ENCODE measurements at regions not wholly inside any gene's neighbourhood (a gene's known extent, or its start where the extent isn't known, plus 50 kb on each side); places are given as distances from the start of the nearest gene placed in this dataset.

DNA sequence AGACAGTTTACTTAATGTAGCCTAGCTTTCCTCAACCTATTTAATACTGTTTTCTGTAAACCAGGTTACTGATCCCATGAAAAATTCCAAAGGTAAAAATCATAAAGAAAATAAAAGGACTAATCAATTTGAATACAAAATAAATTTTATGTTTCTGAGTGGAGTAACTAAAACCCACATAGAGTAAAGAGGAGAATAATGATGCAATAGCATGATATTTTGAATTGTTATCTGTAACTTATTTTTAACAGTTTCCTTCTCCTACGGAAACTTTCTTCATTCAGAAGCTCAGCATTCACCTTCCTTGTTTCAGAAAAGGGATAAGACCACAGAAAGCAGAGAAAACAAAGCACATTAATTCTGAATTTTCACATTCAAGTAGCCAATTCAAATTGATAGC, 320.6 kb upstream of the NUDT12 start:
- DNase-seq (no peak), ATAC-seq (no peak)
- Histone ChIP-seq H3K27me3 (no peaks in the 10 kb centered on the region), H3K4me3 (no peak overlapping the region), H3K9me3 (no peaks in the 10 kb centered on the region), H3K4me1 (no peaks in the 10 kb centered on the region), H3K27ac (no peak overlapping the region), H3K36me3 (no peaks in the 10 kb centered on the region)
- in situ Hi-C loops (cut with MboI; ENCODE audit: low sequenced_read_pairs in 4 of 4), result no loop called here
- no peak for TF ChIP-seq CTCF (IDR thresholded peaks at IDR 0.05 in 4 of 5, conservative IDR thresholded peaks at IDR 0.05 in 1 of 5)
- no peak for TF ChIP-seq POLR2A (IDR thresholded peaks at IDR 0.05)
- intact Hi-C loops (cut with DNase I; ENCODE audit: low total_unique reads), result no loop called here

- no peak overlapping the region for H3K27ac ChIP-seq
- no peak overlapping the region for H3K4me3 ChIP-seq
- ATAC-seq (no peak), DNase-seq (no peak)
- no peaks in the 10 kb centered on the region for H3K27me3 ChIP-seq
- no peaks in the 10 kb centered on the region for H3K36me3 ChIP-seq
- in situ Hi-C loops (cut with MboI; ENCODE audit: low sequenced_read_pairs in 4 of 4), result no loop called here
- TF ChIP-seq POLR2A (IDR thresholded peaks at IDR 0.05) (no peak), CTCF (IDR thresholded peaks at IDR 0.05 in 4 of 5, conservative IDR thresholded peaks at IDR 0.05 in 1 of 5) (no peak)
- H3K9me3 ChIP-seq, result no peaks in the 10 kb centered on the region
- H3K4me1 ChIP-seq, result no peaks in the 10 kb centered on the region
- intact Hi-C loops (cut with DNase I; ENCODE audit: low total_unique reads), result no loop called here
These were observed 319.0 kb upstream of the NUDT12 start for GRCh38 chr5:103881560-103881959.

DNA sequence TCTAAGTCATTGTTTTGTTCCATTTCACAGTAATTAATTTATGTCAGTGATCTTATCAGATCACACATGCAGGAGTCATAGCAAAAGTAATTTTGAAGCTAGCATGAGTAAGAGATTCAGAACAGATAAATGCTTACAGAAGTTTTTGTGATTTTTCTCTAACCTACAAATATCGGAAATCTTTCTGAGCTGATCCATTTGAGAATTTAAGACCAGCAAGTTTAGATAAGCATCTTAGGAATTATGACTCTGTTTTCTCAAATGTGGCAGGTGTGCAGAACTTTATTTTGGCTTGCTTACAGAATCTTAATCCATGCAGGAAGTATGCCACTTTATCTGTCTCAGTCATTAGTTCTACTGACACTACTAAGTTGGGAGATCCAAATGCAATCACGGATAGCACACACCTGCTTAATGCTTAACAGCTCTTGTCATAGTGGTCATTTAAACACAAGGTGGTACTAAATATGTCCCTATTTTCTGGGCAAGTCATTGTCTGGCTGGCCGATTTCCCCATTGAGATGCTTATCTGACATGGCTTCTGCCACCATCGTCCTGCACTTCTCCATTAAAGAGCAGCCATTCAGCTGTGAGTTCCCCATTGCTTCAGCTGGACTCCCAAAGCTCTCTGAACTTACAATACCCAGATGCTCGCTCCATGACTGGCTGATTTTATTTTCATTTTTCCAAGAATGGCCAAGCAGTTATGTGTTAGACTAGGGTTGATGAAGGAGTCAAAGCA, 305.4 kb upstream of the NUDT12 start:
- no peak for TF ChIP-seq CTCF (IDR thresholded peaks at IDR 0.05 in 4 of 5, conservative IDR thresholded peaks at IDR 0.05 in 1 of 5)
- no peak for TF ChIP-seq POLR2A (IDR thresholded peaks at IDR 0.05)

GRCh38 chr5:103866169-103866568, 303.6 kb upstream of the NUDT12 start:
- Histone ChIP-seq H3K27ac (no peak overlapping the region), H3K4me1 (no peaks in the 10 kb centered on the region), H3K27me3 (no peaks in the 10 kb centered on the region), H3K9me3 (no peaks in the 10 kb centered on the region), H3K4me3 (no peak overlapping the region), H3K36me3 (no peaks in the 10 kb centered on the region)
- DNase-seq, result no peak
- TF ChIP-seq CTCF (IDR thresholded peaks at IDR 0.05 in 4 of 5, conservative IDR thresholded peaks at IDR 0.05 in 1 of 5), result no peak
- TF ChIP-seq POLR2A (IDR thresholded peaks at IDR 0.05), result no peak
- intact Hi-C loops (cut with DNase I; ENCODE audit: low total_unique reads), result no loop called here
- in situ Hi-C loops (cut with MboI; ENCODE audit: low sequenced_read_pairs in 4 of 4), result no loop called here
- ATAC-seq, result no peak

More for the DNA sequence above, 305.4 kb upstream of the NUDT12 start:
- H3K4me3 ChIP-seq, result no peak overlapping the region
- DNase-seq (no peak), ATAC-seq (no peak)
- H3K9me3 ChIP-seq, result no peaks in the 10 kb centered on the region
- no peak overlapping the region for H3K27ac ChIP-seq
- intact Hi-C loops (cut with DNase I; ENCODE audit: low total_unique reads) (no loop called here), in situ Hi-C loops (cut with MboI; ENCODE audit: low sequenced_read_pairs in 4 of 4) (no loop called here)
- H3K36me3 ChIP-seq, result no peaks in the 10 kb centered on the region
- H3K4me1 ChIP-seq, result no peaks in the 10 kb centered on the region
- H3K27me3 ChIP-seq, result no peaks in the 10 kb centered on the region

GRCh38 chr5:103862398-103862797, 299.8 kb upstream of the NUDT12 start:
- DNase-seq (no peak), ATAC-seq (no peak)
- no peaks in the 10 kb centered on the region for H3K36me3 ChIP-seq
- H3K27me3 ChIP-seq, result no peaks in the 10 kb centered on the region
- H3K9me3 ChIP-seq, result no peaks in the 10 kb centered on the region
- no peak for TF ChIP-seq CTCF (IDR thresholded peaks at IDR 0.05 in 4 of 5, conservative IDR thresholded peaks at IDR 0.05 in 1 of 5)
- TF ChIP-seq POLR2A (IDR thresholded peaks at IDR 0.05), result no peak
- H3K27ac ChIP-seq, result no peak overlapping the region
- H3K4me1 ChIP-seq, result no peaks in the 10 kb centered on the region
- in situ Hi-C loops (cut with MboI; ENCODE audit: low sequenced_read_pairs in 4 of 4) (no loop called here), intact Hi-C loops (cut with DNase I; ENCODE audit: low total_unique reads) (no loop called here)
- no peak overlapping the region for H3K4me3 ChIP-seq
